Nephron (organoid): ENCODE measurements at regions not wholly inside any gene's neighbourhood (a gene's known extent, or its start where the extent isn't known, plus 50 kb on each side); places are given as distances from the start of the nearest gene placed in this dataset.

ENCODE experiments used
- H3K27ac Mint-ChIP-seq, 3 experiments: 2 replicates each; pipeline ENCODE4 v1.8.0; 2020; ENCODE audit warnings: mixed read lengths in 3 of 3, mild to moderate bottlenecking in 2 of 3, moderate library complexity in 1 of 3
- H3K27me3 Mint-ChIP-seq: 2 replicates; pipeline ENCODE4 v1.8.0; 2021; ENCODE audit warnings: low read depth, mild to moderate bottlenecking, moderate library complexity, mixed read lengths
- H3K36me3 Mint-ChIP-seq: 2 replicates; pipeline ENCODE4 v1.8.0; 2020; ENCODE audit warnings: low read depth, mixed read lengths
- H3K4me1 Mint-ChIP-seq: 2 replicates; pipeline ENCODE4 v1.8.0; 2020; ENCODE audit warnings: mixed read lengths
- H3K4me3 Mint-ChIP-seq, 3 experiments: 2 replicates each; pipeline ENCODE4 v1.8.0; 2020; ENCODE audit warnings: mild to moderate bottlenecking in 3 of 3, mixed read lengths in 3 of 3, moderate library complexity in 2 of 3
- H3K9me3 Mint-ChIP-seq: 2 replicates; pipeline ENCODE4 v1.8.0; 2020; ENCODE audit warnings: mixed read lengths
- CTCF ChIP-seq, 3 experiments: fragments of 200-600 bp; sonication (generic); IDR thresholded peaks; one replicate each; pipeline ENCODE4 v1.5.0; 2021; ENCODE audit warnings: antibody characterized with exemption in 3 of 3; ENCODE audit not compliant: unreplicated experiment in 3 of 3

- Mint-ChIP-seq H3K27me3 (peaks cover 29% of the 10 kb centered on the region), H3K4me3 (no peak overlapping the region), H3K4me1 (peaks cover 33% of the 10 kb centered on the region), H3K27ac (peak overlapping the region in 2 of 3 experiments; percentile 34 to 48), H3K36me3 (no peaks in the 10 kb centered on the region), H3K9me3 (no peaks in the 10 kb centered on the region)
- no peak for TF ChIP-seq CTCF (IDR thresholded peaks at IDR 0.05; ENCODE audit: unreplicated experiment in 3 of 3)
Observed at GRCh38 chr2:236686561-236686960, 116.9 kb downstream of the ACKR3 start.

GRCh38 chr2:236687296-236687965, 117.8 kb downstream of the ACKR3 start:
- TF ChIP-seq CTCF (IDR thresholded peaks at IDR 0.05; ENCODE audit: unreplicated experiment in 3 of 3) = no peak
- no peaks in the 10 kb centered on the region for H3K9me3 Mint-ChIP-seq
- H3K4me1 Mint-ChIP-seq = peaks cover 33% of the 10 kb centered on the region
- H3K36me3 Mint-ChIP-seq = no peaks in the 10 kb centered on the region
- H3K27me3 Mint-ChIP-seq = peaks cover 35% of the 10 kb centered on the region
- H3K4me3 Mint-ChIP-seq = no peak overlapping the region
- peak overlapping the region in 1 of 3 experiments; percentile 48 for H3K27ac Mint-ChIP-seq

GRCh38 chr2:236688157-236688556, 118.5 kb downstream of the ACKR3 start:
- no peak for TF ChIP-seq CTCF (IDR thresholded peaks at IDR 0.05; ENCODE audit: unreplicated experiment in 3 of 3)
- Mint-ChIP-seq H3K4me3 (no peak overlapping the region), H3K36me3 (no peaks in the 10 kb centered on the region), H3K4me1 (peaks cover 33% of the 10 kb centered on the region), H3K27me3 (peaks cover 38% of the 10 kb centered on the region), H3K27ac (peak overlapping the region in 2 of 3 experiments; percentile 25 to 40), H3K9me3 (no peaks in the 10 kb centered on the region)

GRCh38 chr2:236688563-236689392, 119.2 kb downstream of the ACKR3 start:
- TF ChIP-seq CTCF (IDR thresholded peaks at IDR 0.05; ENCODE audit: unreplicated experiment in 3 of 3) = no peak
- no peaks in the 10 kb centered on the region for H3K36me3 Mint-ChIP-seq
- peaks cover 33% of the 10 kb centered on the region for H3K4me1 Mint-ChIP-seq
- H3K27ac Mint-ChIP-seq = peak overlapping the region in 2 of 3 experiments; percentile 25 to 40
- no peaks in the 10 kb centered on the region for H3K9me3 Mint-ChIP-seq
- peaks cover 45% of the 10 kb centered on the region for H3K27me3 Mint-ChIP-seq
- no peak overlapping the region for H3K4me3 Mint-ChIP-seq

- H3K9me3 Mint-ChIP-seq = no peaks in the 10 kb centered on the region
- H3K4me1 Mint-ChIP-seq = peaks cover 33% of the 10 kb centered on the region
- no peak for TF ChIP-seq CTCF (IDR thresholded peaks at IDR 0.05; ENCODE audit: unreplicated experiment in 3 of 3)
- H3K4me3 Mint-ChIP-seq = no peak overlapping the region
- no peaks in the 10 kb centered on the region for H3K36me3 Mint-ChIP-seq
- no peak overlapping the region for H3K27ac Mint-ChIP-seq
- peaks cover 47% of the 10 kb centered on the region for H3K27me3 Mint-ChIP-seq
Observed at GRCh38 chr2:236689393-236689700, 119.7 kb downstream of the ACKR3 start.
